Panc1 (cell line): ENCODE measurements at regions not wholly inside any gene's neighbourhood (a gene's known extent, or its start where the extent isn't known, plus 50 kb on each side); places are given as distances from the start of the nearest gene placed in this dataset.

ENCODE experiments used
- ATAC-seq: fragments of 200-7000 bp; cut with Tn5 transposase; 2 replicates; pipeline ENCODE4 v1.9.1; 2020; ENCODE audit warnings: mild to moderate bottlenecking, moderate library complexity
- BruUV-seq: library from RNA; stranded (reverse); fragments of 400-500 nt; replicated peaks from 2 replicates; lab custom pipeline; 2021; lab: Mats Ljungman, UMichigan
- CTCF ChIA-PET: fragments of 300-600 bp; sonication (Branson Sonifier 250); formaldehyde crosslinking; loops from one replicate; lab custom pipeline; 2022; ENCODE audit warnings: antibody characterized with exemption; lab: Charles Lee
- POLR2A ChIA-PET: fragments of 300-600 bp; sonication (Branson Sonifier 250); formaldehyde crosslinking; loops from one replicate; lab custom pipeline; 2022; ENCODE audit warnings: antibody characterized with exemption; lab: Charles Lee
- DNase-seq: peaks from one replicate; pipeline ENCODE4 v3.0.0-alpha.2; 2010; ENCODE audit warnings: low read depth, low spot score
- H3K27ac ChIP-seq: 2 replicates; pipeline ENCODE4 v1.5.1; 2011; ENCODE audit warnings: mild to moderate bottlenecking, low read length, inconsistent platforms
- H3K27me3 ChIP-seq: fragments of 200-500 bp; sonication (Bioruptor generic); 2 replicates; pipeline ENCODE4 v1.6.0; 2014; ENCODE audit warnings: low read length, inconsistent platforms; ENCODE audit not compliant: control insufficient read depth, insufficient read depth
- H3K36me3 ChIP-seq: fragments of 200-500 bp; sonication (Bioruptor generic); 2 replicates; pipeline ENCODE4 v1.5.1; 2014; ENCODE audit warnings: inconsistent platforms, mild to moderate bottlenecking, low read length, moderate library complexity; ENCODE audit not compliant: control insufficient read depth, insufficient read depth
- H3K4me1 ChIP-seq: 2 replicates; pipeline ENCODE4 v1.5.1; 2011; ENCODE audit warnings: inconsistent platforms, mild to moderate bottlenecking, low read length, moderate library complexity; ENCODE audit not compliant: control insufficient read depth, insufficient read depth
- H3K4me3 ChIP-seq, 2 experiments: 2 replicates each; pipeline ENCODE4 v1.5.1; 2011 to 2012; ENCODE audit warnings: low read depth in 2 of 2, low read length in 2 of 2, mild to moderate bottlenecking in 2 of 2, inconsistent platforms in 1 of 2, moderate library complexity in 1 of 2
- H3K9me3 ChIP-seq: fragments of 200-500 bp; sonication (Bioruptor generic); 2 replicates; pipeline ENCODE4 v1.5.1; 2014; ENCODE audit warnings: low read depth, mild to moderate bottlenecking, inconsistent platforms, low read length, moderate library complexity; ENCODE audit not compliant: control insufficient read depth, insufficient read depth
- POLR2AphosphoS5 ChIP-seq: IDR thresholded peaks from 2 replicates; pipeline ENCODE4 v1.6.1; 2012; ENCODE audit warnings: mild to moderate bottlenecking, low read depth, low read length, moderate library complexity
- SIN3A ChIP-seq: IDR thresholded peaks from 2 replicates; pipeline ENCODE4 v1.6.1; 2012; ENCODE audit warnings: low read depth, mild to moderate bottlenecking, low read length, moderate library complexity, borderline replicate concordance; ENCODE audit not compliant: insufficient read depth
- TCF7L2 ChIP-seq: IDR thresholded peaks from 2 replicates; pipeline ENCODE4 v1.6.1; 2011; ENCODE audit warnings: mild to moderate bottlenecking, low read depth, low read length, inconsistent platforms
- in situ Hi-C: cut with HindIII; loops from 2 replicates; pipeline ENCODE4 v1.10.0; 2016; ENCODE audit warnings: low sequenced_read_pairs, low pct_unique_long_range_greater_than_20kb
- intact Hi-C: fragments of 100-400 bp; cut with micrococcal nuclease; formaldehyde crosslinking; loops from one replicate; pipeline ENCODE4 v1.10.0; 2022; ENCODE audit not compliant: unreplicated experiment
- TF ChIP-seq, protein P1 (sequence below), 2 experiments: IDR thresholded peaks; 2 replicates each; pipeline ENCODE4 v1.6.1; 2011 to 2012; ENCODE audit warnings: low read depth in 2 of 2, control low read depth in 1 of 2, low read length in 1 of 2, mild to moderate bottlenecking in 1 of 2, moderate library complexity in 1 of 2; ENCODE audit not compliant: insufficient read depth in 1 of 2
- TF ChIP-seq, protein P2 (sequence below): fragments of 450-650 bp; IDR thresholded peaks from 2 replicates; pipeline ENCODE4 v1.5.1; 2017; ENCODE audit warnings: mild to moderate bottlenecking

DNA sequence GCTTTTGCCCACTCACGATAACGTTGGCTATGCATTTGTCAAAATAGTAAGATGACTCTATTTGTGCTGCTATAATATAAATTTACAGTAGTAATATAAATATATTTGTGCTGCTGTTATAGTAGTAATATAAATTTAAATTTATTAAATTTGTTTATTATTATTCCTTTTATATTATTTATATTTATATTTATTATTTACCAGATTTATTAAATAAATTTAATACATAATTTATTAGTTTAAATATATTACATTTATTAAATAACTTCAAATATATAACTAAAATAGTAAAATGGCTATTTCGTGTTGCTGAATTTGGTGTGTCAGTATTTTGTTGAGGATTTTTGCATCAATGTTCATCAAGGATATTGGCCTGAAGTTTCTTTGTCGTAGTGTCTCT, 246.5 kb upstream of the FGF16 start:
- BruUV-seq = no TSS peak
- Histone ChIP-seq H3K27ac (no peak overlapping the region), H3K27me3 (no peaks in the 10 kb centered on the region), H3K9me3 (no peaks in the 10 kb centered on the region), H3K4me1 (no peaks in the 10 kb centered on the region), H3K36me3 (no peaks in the 10 kb centered on the region), H3K4me3 (no peak overlapping the region)
- POLR2A ChIA-PET = no interaction called here
- intact Hi-C loops = no loop called here
- no peak for TF ChIP-seq TCF7L2
- TF ChIP-seq, protein P1, sequence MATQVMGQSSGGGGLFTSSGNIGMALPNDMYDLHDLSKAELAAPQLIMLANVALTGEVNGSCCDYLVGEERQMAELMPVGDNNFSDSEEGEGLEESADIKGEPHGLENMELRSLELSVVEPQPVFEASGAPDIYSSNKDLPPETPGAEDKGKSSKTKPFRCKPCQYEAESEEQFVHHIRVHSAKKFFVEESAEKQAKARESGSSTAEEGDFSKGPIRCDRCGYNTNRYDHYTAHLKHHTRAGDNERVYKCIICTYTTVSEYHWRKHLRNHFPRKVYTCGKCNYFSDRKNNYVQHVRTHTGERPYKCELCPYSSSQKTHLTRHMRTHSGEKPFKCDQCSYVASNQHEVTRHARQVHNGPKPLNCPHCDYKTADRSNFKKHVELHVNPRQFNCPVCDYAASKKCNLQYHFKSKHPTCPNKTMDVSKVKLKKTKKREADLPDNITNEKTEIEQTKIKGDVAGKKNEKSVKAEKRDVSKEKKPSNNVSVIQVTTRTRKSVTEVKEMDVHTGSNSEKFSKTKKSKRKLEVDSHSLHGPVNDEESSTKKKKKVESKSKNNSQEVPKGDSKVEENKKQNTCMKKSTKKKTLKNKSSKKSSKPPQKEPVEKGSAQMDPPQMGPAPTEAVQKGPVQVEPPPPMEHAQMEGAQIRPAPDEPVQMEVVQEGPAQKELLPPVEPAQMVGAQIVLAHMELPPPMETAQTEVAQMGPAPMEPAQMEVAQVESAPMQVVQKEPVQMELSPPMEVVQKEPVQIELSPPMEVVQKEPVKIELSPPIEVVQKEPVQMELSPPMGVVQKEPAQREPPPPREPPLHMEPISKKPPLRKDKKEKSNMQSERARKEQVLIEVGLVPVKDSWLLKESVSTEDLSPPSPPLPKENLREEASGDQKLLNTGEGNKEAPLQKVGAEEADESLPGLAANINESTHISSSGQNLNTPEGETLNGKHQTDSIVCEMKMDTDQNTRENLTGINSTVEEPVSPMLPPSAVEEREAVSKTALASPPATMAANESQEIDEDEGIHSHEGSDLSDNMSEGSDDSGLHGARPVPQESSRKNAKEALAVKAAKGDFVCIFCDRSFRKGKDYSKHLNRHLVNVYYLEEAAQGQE (IDR thresholded peaks at IDR 0.05; ENCODE audit: insufficient read depth in 1 of 2, low read depth in 2 of 2, low read length in 1 of 2) = no peak
- no peak for TF ChIP-seq POLR2AphosphoS5
- TF ChIP-seq, protein P2, sequence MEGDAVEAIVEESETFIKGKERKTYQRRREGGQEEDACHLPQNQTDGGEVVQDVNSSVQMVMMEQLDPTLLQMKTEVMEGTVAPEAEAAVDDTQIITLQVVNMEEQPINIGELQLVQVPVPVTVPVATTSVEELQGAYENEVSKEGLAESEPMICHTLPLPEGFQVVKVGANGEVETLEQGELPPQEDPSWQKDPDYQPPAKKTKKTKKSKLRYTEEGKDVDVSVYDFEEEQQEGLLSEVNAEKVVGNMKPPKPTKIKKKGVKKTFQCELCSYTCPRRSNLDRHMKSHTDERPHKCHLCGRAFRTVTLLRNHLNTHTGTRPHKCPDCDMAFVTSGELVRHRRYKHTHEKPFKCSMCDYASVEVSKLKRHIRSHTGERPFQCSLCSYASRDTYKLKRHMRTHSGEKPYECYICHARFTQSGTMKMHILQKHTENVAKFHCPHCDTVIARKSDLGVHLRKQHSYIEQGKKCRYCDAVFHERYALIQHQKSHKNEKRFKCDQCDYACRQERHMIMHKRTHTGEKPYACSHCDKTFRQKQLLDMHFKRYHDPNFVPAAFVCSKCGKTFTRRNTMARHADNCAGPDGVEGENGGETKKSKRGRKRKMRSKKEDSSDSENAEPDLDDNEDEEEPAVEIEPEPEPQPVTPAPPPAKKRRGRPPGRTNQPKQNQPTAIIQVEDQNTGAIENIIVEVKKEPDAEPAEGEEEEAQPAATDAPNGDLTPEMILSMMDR = no peak
- TF ChIP-seq SIN3A = no peak
- ATAC-seq (no peak), DNase-seq (no peak)
- CTCF ChIA-PET = no interaction called here
- in situ Hi-C loops = no loop called here

DNA sequence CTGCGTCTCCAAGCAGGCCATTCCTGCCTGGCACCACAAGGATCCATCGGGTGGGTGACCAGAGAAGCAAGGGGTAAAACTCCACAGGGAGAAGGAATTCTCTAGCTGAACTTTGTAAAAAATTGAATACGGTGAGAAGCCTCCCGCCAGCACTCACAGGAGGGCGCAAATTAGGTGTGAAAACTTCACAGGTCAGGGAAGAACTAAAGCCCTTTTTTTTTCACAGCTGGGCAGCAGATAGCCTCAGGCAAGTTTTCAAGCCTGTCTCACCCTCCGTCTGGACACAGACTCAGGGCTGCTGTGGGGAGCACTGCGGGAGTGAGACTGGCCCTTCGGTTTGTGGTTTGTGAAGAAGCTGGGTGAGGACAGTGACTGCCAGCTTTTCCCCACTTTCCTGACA, 224.1 kb upstream of the FGF16 start:
- Histone ChIP-seq H3K9me3 (no peaks in the 10 kb centered on the region), H3K4me1 (no peaks in the 10 kb centered on the region), H3K27ac (no peak overlapping the region), H3K4me3 (no peak overlapping the region), H3K27me3 (no peaks in the 10 kb centered on the region), H3K36me3 (no peaks in the 10 kb centered on the region)
- DNase-seq (no peak), ATAC-seq (no peak)
- BruUV-seq = no TSS peak
- TF ChIP-seq, protein P1 (IDR thresholded peaks at IDR 0.05; ENCODE audit: insufficient read depth in 1 of 2, low read depth in 2 of 2, low read length in 1 of 2) = no peak
- no peak for TF ChIP-seq SIN3A
- no peak for TF ChIP-seq POLR2AphosphoS5
- TF ChIP-seq, protein P2 = no peak
- no peak for TF ChIP-seq TCF7L2
- CTCF ChIA-PET = no interaction called here
- intact Hi-C loops = no loop called here
- in situ Hi-C loops = no loop called here
- POLR2A ChIA-PET = no interaction called here
